Activated T-cell treated with anti-CD3 and anti-CD28 coated beads, Interleukin-2, amount 50 U/mL, for 72 hours (primary cell): ENCODE measurements at regions not wholly inside any gene's neighbourhood (a gene's known extent, or its start where the extent isn't known, plus 50 kb on each side); places are given as distances from the start of the nearest gene placed in this dataset.

ENCODE experiments used
- ATAC-seq, 2 donors: fragments of 150-1000 bp; cut with Tn5 transposase; replicated peaks in 1 of 2; 2 replicates each; pipeline ENCODE4 v1.10.0; 2021; ENCODE audit warnings: moderate library complexity in 2 of 2, mild to moderate bottlenecking in 1 of 2
- DNase-seq, 2 donors: peaks; one replicate each; pipeline ENCODE4 v3.0.0; 2021 to 2022; ENCODE audit warnings: mixed read lengths in 1 of 2
- H3K27ac Mint-ChIP-seq: one replicate; pipeline ENCODE4 v1.8.0; 2022; ENCODE audit warnings: mild to moderate bottlenecking, moderate library complexity, mixed read lengths
- H3K27me3 Mint-ChIP-seq: one replicate; pipeline ENCODE4 v1.8.0; 2022; ENCODE audit warnings: low read depth, mixed read lengths
- H3K36me3 Mint-ChIP-seq, 2 donors: one replicate each; pipeline ENCODE4 v1.8.0; 2022; ENCODE audit warnings: mixed read lengths in 2 of 2, mild to moderate bottlenecking in 1 of 2; ENCODE audit not compliant: insufficient read depth in 2 of 2
- H3K4me1 Mint-ChIP-seq: one replicate; pipeline ENCODE4 v1.8.0; 2022; ENCODE audit warnings: low read depth, mixed read lengths
- H3K4me3 Mint-ChIP-seq, 2 donors: one replicate each; pipeline ENCODE4 v1.8.0; 2022; ENCODE audit warnings: mild to moderate bottlenecking in 2 of 2, mixed read lengths in 2 of 2, moderate library complexity in 2 of 2
- H3K9me3 Mint-ChIP-seq, 2 donors: one replicate each; pipeline ENCODE4 v1.8.0; 2022; ENCODE audit warnings: mixed read lengths in 2 of 2

DNA sequence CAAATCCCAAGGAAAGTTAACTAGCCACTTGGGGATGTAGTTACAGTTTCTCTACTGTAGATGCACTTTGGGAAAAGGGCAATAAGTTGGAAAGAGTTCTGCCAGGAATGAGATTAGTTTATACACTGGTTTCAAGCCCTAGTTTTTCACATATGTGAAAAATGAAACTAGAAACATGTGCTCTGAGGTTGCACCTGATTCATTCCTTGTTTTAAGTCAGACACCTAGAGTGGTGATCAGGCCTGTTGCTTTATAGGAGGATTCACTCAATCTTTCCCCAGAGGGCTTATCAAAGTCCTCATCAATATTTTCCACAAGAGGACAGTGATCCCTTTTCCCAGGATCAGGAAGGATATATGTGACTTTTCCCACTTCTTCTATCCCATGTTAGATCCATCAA is 515.9 kb upstream of the PKN2 start:
- ATAC-seq (no peak), DNase-seq (no peak)
- Mint-ChIP-seq H3K9me3 (no peaks in the 10 kb centered on the region), H3K4me3 (no peak overlapping the region), H3K4me1 (no peaks in the 10 kb centered on the region), H3K36me3 (no peaks in the 10 kb centered on the region), H3K27me3 (peaks cover 9% of the 10 kb centered on the region), H3K27ac (no peak overlapping the region)

DNA sequence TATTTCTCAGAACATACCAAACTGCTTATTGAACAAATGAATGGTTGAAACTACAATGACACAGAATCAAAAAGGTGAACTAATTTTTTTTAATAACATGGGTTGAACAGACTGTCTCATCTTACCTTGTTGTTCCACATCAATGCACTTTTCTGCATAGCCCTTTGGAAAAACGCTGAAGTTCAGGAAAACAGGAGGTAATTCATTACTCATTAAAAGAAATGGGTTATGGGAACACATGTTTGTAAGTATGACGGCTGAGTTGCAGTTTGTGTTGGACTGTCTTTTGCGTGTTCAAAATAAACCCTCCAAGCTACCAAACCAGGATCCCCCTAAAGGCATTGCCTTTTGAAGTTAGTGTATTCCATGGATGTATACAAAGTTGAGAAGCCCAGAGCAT is 514.9 kb upstream of the PKN2 start:
- Mint-ChIP-seq H3K4me3 (no peak overlapping the region), H3K36me3 (no peaks in the 10 kb centered on the region), H3K9me3 (no peaks in the 10 kb centered on the region), H3K27me3 (peaks cover 11% of the 10 kb centered on the region), H3K27ac (no peak overlapping the region), H3K4me1 (no peaks in the 10 kb centered on the region)
- ATAC-seq (no peak), DNase-seq (no peak)

DNA sequence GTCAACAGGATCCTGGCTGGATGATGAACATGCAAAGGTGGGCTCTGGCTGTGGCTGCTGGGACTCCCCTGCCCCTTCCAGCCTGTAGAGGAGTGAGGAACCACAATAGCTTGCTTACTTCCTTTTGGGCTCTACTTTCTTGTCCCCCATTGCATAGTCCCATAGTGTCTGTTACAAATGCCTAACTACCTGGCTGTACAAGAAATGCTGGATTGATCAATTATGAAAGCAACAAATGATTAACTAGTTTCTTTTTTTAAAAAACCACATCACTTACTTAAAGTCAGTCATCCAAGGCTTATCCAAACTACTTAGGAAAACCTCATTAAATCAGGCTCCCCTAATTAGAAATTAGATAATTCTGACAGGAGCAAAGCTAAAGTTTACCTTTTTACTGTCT is 514.1 kb upstream of the PKN2 start:
- H3K36me3 Mint-ChIP-seq, result no peaks in the 10 kb centered on the region
- ATAC-seq (no peak), DNase-seq (no peak)
- H3K27me3 Mint-ChIP-seq, result peaks cover 11% of the 10 kb centered on the region
- H3K27ac Mint-ChIP-seq, result no peak overlapping the region
- H3K4me3 Mint-ChIP-seq, result no peak overlapping the region
- no peaks in the 10 kb centered on the region for H3K4me1 Mint-ChIP-seq
- H3K9me3 Mint-ChIP-seq, result no peaks in the 10 kb centered on the region

DNA sequence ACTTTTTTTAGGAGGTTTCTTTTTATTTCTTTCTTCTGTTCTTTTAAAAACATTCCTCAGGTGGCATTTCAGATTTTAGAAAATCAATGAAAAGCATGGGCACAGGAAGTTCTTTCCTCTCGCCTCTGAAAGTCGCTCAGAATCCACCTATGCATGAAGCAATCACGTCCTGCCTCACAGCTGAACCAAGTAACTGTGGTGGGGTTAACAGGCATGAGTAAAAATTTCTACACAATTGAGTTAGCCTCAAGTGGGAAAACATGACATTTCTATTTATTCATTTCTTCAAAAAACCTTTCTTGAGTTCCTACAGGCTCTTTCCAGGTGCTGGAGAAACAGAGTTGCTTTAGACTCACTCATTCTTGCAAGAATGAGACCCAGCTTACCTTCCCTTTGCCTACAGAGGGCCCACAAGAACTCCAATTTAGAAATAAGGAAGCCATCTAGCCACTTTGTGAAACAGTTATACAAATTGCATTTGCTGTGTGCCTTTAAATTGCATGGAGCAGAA is 508.9 kb upstream of the PKN2 start:
- H3K4me3 Mint-ChIP-seq, result no peak overlapping the region
- no peaks in the 10 kb centered on the region for H3K36me3 Mint-ChIP-seq
- H3K4me1 Mint-ChIP-seq, result no peaks in the 10 kb centered on the region
- peaks cover 11% of the 10 kb centered on the region for H3K27me3 Mint-ChIP-seq
- ATAC-seq, result no peak
- H3K9me3 Mint-ChIP-seq, result no peaks in the 10 kb centered on the region
- no peak overlapping the region for H3K27ac Mint-ChIP-seq
- no peak for DNase-seq

DNA sequence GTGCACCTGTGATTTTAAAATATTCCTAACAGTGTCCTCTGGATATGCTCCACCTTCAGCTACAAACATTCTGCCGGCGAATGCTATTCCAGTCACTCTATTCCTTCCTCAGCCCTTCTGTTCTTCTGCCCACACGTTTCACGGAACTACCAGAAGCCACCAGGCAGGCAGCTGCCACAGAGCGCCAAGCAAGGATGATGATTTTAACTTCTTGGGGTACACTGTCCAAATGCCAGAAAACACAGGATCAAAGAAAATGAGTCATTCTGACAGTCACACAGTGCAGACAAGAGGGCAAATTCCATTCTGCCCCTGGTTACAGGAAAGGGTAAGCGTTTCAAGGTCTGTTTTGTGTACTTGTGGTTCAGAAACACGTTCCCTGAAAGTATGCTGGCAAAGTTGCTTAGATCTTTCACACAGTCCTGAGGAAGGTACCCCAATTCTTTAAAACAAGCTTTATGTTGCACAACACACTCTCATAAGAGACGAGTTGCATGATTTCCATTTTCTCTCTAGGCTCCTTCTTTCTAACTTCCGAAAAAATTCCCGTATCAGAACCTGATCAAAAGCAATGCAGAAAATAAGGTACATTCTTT is 508.3 kb upstream of the PKN2 start:
- no peaks in the 10 kb centered on the region for H3K36me3 Mint-ChIP-seq
- H3K27me3 Mint-ChIP-seq, result peaks cover 11% of the 10 kb centered on the region
- no peak for ATAC-seq
- no peak overlapping the region for H3K4me3 Mint-ChIP-seq
- DNase-seq, result no peak
- no peaks in the 10 kb centered on the region for H3K4me1 Mint-ChIP-seq
- no peaks in the 10 kb centered on the region for H3K9me3 Mint-ChIP-seq
- H3K27ac Mint-ChIP-seq, result no peak overlapping the region

DNA sequence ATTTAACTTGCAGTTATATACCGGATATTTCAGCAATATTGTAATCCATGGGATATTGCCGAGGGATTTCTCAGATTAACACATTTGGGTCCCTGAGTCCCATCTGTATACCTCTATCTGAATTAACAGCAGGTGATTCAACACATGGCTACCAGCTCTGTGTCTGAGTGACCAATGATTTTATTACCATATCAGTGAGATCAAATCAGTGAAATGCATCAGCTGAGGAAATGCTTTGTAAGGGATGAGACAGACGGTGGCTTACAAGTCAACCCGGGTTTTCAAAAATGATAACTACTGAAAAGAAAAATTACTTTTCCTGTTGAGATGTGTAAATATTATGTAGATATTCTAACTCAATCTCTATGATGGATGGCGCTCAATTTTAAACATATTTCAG is 504.1 kb upstream of the PKN2 start:
- no peaks in the 10 kb centered on the region for H3K4me1 Mint-ChIP-seq
- no peaks in the 10 kb centered on the region for H3K27me3 Mint-ChIP-seq
- H3K27ac Mint-ChIP-seq, result no peak overlapping the region
- H3K9me3 Mint-ChIP-seq, result no peaks in the 10 kb centered on the region
- DNase-seq (no peak), ATAC-seq (no peak)
- H3K4me3 Mint-ChIP-seq, result no peak overlapping the region
- no peaks in the 10 kb centered on the region for H3K36me3 Mint-ChIP-seq

DNA sequence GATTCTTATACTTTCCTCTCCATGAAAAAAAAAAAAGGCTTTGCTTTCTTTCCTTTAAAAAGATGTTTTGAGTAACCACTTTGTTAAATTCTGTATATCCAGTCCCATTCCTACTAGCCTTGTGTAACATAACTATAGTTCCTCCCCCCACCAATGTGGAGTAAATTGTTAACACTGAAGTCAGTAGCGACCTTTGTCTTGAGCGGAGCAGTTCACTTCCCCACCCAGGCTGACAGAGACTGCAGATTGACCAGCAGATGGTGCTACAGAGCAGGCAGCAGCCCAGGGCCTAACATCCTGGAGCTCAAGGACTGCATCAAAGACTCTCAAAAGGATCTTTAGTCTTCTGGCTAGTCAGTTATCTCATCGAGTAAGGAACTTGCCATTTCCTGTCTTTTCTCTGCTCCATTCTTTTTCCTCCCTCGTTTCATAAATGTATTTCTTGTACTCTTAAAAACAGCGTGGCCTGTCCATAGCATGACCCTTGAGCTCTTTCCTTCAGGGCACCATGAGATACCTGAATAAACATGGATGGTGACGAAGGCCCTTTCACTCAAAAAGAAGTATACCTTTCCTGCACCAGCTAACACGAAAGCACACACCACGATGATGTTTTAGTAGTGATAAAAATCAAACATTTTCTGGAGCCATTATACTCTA is 503.5 kb upstream of the PKN2 start:
- no peaks in the 10 kb centered on the region for H3K4me1 Mint-ChIP-seq
- H3K9me3 Mint-ChIP-seq, result no peaks in the 10 kb centered on the region
- DNase-seq, result peak; percentile 61 to 62
- H3K36me3 Mint-ChIP-seq, result no peaks in the 10 kb centered on the region
- no peak overlapping the region for H3K27ac Mint-ChIP-seq
- no peaks in the 10 kb centered on the region for H3K27me3 Mint-ChIP-seq
- ATAC-seq, result peak; percentile 79 to 85
- H3K4me3 Mint-ChIP-seq, result no peak overlapping the region

DNA sequence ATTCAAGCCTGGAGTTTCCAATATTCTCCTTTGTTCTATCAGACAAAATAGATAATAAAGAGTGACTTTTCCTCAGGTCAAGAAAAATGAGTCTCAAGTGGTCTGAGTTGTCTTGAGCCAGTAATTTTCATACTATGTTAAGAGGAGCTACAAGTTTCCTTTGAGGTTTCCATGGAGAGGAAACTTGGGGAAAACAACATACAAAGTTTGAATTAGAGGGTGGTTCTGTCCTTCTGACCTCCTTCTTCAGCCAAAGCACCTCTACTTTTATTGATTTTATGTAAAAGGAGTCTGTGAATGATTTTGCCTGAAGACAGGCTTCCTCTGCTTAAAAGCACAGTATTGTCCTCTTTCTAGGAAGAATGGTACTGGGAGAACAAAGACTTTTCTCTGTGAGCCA is 497.2 kb upstream of the PKN2 start:
- no peaks in the 10 kb centered on the region for H3K36me3 Mint-ChIP-seq
- H3K9me3 Mint-ChIP-seq, result no peaks in the 10 kb centered on the region
- ATAC-seq (no peak), DNase-seq (no peak)
- no peaks in the 10 kb centered on the region for H3K27me3 Mint-ChIP-seq
- H3K27ac Mint-ChIP-seq, result no peak overlapping the region
- no peak overlapping the region for H3K4me3 Mint-ChIP-seq
- no peaks in the 10 kb centered on the region for H3K4me1 Mint-ChIP-seq

DNA sequence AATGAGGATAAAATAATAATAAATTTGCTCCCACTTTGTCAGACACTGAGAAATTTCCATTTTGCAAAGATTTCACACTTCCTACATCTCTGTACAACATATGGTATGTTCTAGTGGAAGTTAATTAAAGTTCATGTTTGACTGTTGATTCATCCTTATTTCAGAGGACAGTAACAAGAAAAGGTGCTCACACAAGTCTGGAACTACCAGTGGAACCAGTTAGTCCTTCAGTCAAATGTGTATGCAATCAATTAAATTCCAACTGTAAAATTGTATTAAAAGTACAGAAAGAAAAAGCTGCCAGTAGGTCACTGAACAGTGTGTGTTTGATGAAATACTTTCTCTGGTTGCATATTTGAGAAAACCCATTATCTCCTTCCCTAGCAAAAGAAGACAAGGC is 496.0 kb upstream of the PKN2 start:
- ATAC-seq (no peak), DNase-seq (no peak)
- no peaks in the 10 kb centered on the region for H3K4me1 Mint-ChIP-seq
- H3K27me3 Mint-ChIP-seq, result no peaks in the 10 kb centered on the region
- H3K9me3 Mint-ChIP-seq, result no peaks in the 10 kb centered on the region
- H3K4me3 Mint-ChIP-seq, result no peak overlapping the region
- no peak overlapping the region for H3K27ac Mint-ChIP-seq
- H3K36me3 Mint-ChIP-seq, result no peaks in the 10 kb centered on the region

DNA sequence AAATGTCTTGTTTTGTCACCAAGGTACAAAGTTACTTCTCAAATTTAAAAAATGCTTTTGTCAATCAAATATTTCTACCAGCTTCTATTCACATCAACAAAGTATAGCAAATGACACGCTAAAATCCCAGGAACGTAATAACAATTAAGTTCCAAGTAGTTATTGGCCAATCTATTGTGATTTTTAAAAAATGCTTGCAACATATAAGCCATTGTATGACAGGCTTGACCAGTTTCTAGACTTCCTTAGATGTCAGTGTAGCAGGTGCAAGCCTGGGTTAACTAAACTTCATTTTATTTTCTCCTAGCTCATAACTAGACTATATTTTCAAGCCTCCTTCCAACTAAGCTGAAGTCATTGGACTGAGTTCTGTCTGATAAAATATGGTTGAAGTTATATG is 494.5 kb upstream of the PKN2 start:
- ATAC-seq (no peak), DNase-seq (no peak)
- Mint-ChIP-seq H3K4me1 (no peaks in the 10 kb centered on the region), H3K9me3 (no peaks in the 10 kb centered on the region), H3K27ac (no peak overlapping the region), H3K27me3 (no peaks in the 10 kb centered on the region), H3K4me3 (no peak overlapping the region), H3K36me3 (no peaks in the 10 kb centered on the region)

DNA sequence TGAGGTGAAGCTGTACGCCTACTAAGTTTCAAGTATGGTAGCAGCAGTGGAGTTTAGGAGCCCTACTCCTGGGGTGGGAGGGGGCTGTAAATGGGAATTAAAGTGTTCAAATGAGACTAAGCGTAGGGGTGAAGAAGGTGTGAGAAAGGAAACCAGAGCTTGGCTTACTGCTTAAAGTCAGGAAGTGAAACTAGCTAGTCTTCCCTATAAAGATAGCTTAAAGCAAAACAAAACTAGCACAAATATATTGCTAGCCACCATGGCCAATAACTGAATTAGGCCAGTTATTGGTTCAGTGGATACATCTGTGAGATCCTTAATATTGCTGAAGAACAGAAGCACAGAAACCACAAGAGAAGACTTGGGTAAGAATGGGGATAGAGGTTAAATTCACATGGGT is 492.2 kb upstream of the PKN2 start:
- H3K4me3 Mint-ChIP-seq, result no peak overlapping the region
- no peaks in the 10 kb centered on the region for H3K9me3 Mint-ChIP-seq
- DNase-seq, result no peak
- H3K27ac Mint-ChIP-seq, result peak overlapping the region; percentile 39
- no peak for ATAC-seq
- no peaks in the 10 kb centered on the region for H3K27me3 Mint-ChIP-seq
- H3K36me3 Mint-ChIP-seq, result no peaks in the 10 kb centered on the region
- H3K4me1 Mint-ChIP-seq, result no peaks in the 10 kb centered on the region

DNA sequence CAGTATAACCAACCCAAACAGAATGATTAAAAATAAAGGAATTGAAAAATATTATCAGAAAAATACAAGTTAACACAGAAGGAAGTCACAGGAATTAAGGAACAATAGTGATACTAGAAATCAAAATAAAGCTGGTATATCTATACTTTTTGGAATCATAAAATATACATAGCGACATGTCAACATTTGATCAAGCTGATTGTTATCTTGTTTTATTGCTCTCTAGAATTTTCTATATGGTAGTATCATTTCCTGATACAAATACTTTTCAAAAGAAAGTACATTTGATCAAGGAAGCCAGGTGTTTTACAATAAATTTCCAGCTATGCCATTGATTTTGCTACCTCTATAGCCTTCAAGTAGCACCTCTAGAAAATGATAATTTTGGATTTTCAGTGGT is 489.5 kb upstream of the PKN2 start:
- Mint-ChIP-seq H3K36me3 (no peaks in the 10 kb centered on the region), H3K4me3 (no peak overlapping the region)

DNA sequence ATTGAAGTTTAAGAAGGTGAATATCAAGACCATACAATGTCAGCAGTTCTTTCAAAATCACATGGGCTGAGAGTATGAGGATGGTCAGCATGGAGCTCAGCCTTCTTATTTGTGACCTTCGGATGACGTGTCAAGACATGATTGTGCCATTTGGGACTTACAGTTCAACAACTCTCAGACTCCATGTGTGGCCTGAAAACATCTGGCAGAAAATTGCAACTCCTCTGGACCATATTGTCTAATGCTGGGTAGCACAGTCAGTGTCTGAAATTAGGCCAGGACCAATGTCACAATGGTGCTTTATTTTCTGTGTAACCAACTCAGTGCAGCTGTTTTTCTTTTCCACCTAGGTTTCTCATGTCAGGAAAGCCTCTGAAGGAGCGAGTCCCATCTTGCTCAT is 483.5 kb upstream of the PKN2 start:
- ATAC-seq (no peak), DNase-seq (no peak)
- no peak overlapping the region for H3K27ac Mint-ChIP-seq
- no peak overlapping the region for H3K4me3 Mint-ChIP-seq
- H3K27me3 Mint-ChIP-seq, result peaks cover 19% of the 10 kb centered on the region
- no peaks in the 10 kb centered on the region for H3K9me3 Mint-ChIP-seq
- no peaks in the 10 kb centered on the region for H3K36me3 Mint-ChIP-seq
- no peaks in the 10 kb centered on the region for H3K4me1 Mint-ChIP-seq

More for the DNA sequence above, 489.5 kb upstream of the PKN2 start:
- no peak for ATAC-seq
- Mint-ChIP-seq H3K9me3 (no peaks in the 10 kb centered on the region), H3K27me3 (no peaks in the 10 kb centered on the region), H3K4me1 (no peaks in the 10 kb centered on the region), H3K27ac (no peak overlapping the region)
- no peak for DNase-seq

DNA sequence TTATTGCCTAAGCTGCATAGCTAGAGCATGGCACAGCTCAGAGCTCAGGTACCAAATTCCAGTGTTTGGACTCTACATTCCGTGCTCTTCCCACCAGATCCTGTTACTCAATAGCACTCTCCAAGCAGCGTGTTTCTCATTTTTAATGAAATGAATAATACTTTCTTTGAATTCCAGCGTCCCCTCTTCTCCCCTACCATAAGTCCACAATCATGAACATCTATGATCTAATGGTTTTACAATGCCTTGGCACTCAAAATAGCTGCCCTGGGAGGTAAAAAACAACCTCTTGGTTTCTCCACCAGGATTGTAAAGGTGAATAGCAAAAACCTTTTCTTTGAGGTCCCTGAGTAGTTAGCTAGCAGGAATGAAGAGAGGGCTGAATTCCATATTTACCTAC is 480.0 kb upstream of the PKN2 start:
- DNase-seq (no peak), ATAC-seq (no peak)
- H3K4me3 Mint-ChIP-seq, result no peak overlapping the region
- no peaks in the 10 kb centered on the region for H3K4me1 Mint-ChIP-seq
- no peak overlapping the region for H3K27ac Mint-ChIP-seq
- peaks cover 19% of the 10 kb centered on the region for H3K27me3 Mint-ChIP-seq
- H3K9me3 Mint-ChIP-seq, result no peaks in the 10 kb centered on the region
- H3K36me3 Mint-ChIP-seq, result no peaks in the 10 kb centered on the region
